ENCODE measurements at regions not wholly inside any gene's neighbourhood (a gene's known extent, or its start where the extent isn't known, plus 50 kb on each side); places are given as distances from the start of the nearest gene placed in this dataset.

- TF ChIP-seq CTCF (IDR thresholded peaks at IDR 0.05): no peak
- no peak for TF ChIP-seq POLR2A (IDR thresholded peaks at IDR 0.05)
These were observed 1045.9 kb upstream of the CDH8 start for GRCh38 chr16:63082101-63082500.

Measured in testis (tissue), 2 donors.